Calu3 (cell line): ENCODE measurements at regions not wholly inside any gene's neighbourhood (a gene's known extent, or its start where the extent isn't known, plus 50 kb on each side); places are given as distances from the start of the nearest gene placed in this dataset.

ENCODE experiments used
- BruUV-seq: library from RNA; stranded (reverse); fragments of 400-500 nt; replicated peaks from 2 replicates; lab custom pipeline; 2021; lab: Mats Ljungman, UMichigan
- CTCF ChIA-PET: fragments of 300-600 bp; sonication (Branson Sonifier 250); formaldehyde crosslinking; loops from one replicate; lab custom pipeline; 2022; ENCODE audit warnings: antibody characterized with exemption; lab: Charles Lee
- DNase-seq: peaks from one replicate; pipeline ENCODE4 v3.0.0; 2022
- H3K27ac Mint-ChIP-seq: one replicate; pipeline ENCODE4 v1.8.0; 2022; ENCODE audit warnings: mixed read lengths; ENCODE audit not compliant: unreplicated experiment
- H3K27me3 Mint-ChIP-seq: one replicate; pipeline ENCODE4 v1.8.0; 2022; ENCODE audit warnings: mixed read lengths; ENCODE audit not compliant: unreplicated experiment
- H3K36me3 Mint-ChIP-seq: one replicate; pipeline ENCODE4 v1.8.0; 2022; ENCODE audit warnings: mild to moderate bottlenecking, moderate library complexity, mixed read lengths; ENCODE audit not compliant: insufficient read depth, unreplicated experiment
- H3K4me1 Mint-ChIP-seq: one replicate; pipeline ENCODE4 v1.8.0; 2022; ENCODE audit warnings: mild to moderate bottlenecking, low read depth, mixed read lengths; ENCODE audit not compliant: unreplicated experiment
- H3K4me3 Mint-ChIP-seq: one replicate; pipeline ENCODE4 v1.8.0; 2022; ENCODE audit warnings: mild to moderate bottlenecking, low read depth, moderate library complexity, mixed read lengths; ENCODE audit not compliant: unreplicated experiment
- H3K9me3 Mint-ChIP-seq: one replicate; pipeline ENCODE4 v1.8.0; 2022; ENCODE audit warnings: low read depth, mixed read lengths; ENCODE audit not compliant: unreplicated experiment
- CTCF ChIP-seq: fragments of 200-600 bp; IDR thresholded peaks from one replicate; pipeline ENCODE4 v1.8.0; 2022; ENCODE audit warnings: antibody characterized with exemption; ENCODE audit not compliant: unreplicated experiment
- intact Hi-C: fragments of 100-400 bp; cut with micrococcal nuclease; formaldehyde crosslinking; loops from one replicate; pipeline ENCODE4 v1.10.0; 2022; ENCODE audit not compliant: unreplicated experiment

- Mint-ChIP-seq H3K27ac (no peak overlapping the region), H3K4me1 (no peaks in the 10 kb centered on the region), H3K36me3 (no peaks in the 10 kb centered on the region), H3K27me3 (peaks cover 19% of the 10 kb centered on the region), H3K9me3 (peaks cover 10% of the 10 kb centered on the region), H3K4me3 (no peak overlapping the region)
- DNase-seq, result no peak
- CTCF ChIA-PET, result no interaction called here
- no peak for TF ChIP-seq CTCF
- no TSS peak for BruUV-seq
- intact Hi-C loops, result no loop called here
These were observed 587.4 kb upstream of the MDFIC2 start for GRCh38 chr3:70899816-70900215.

- intact Hi-C loops, result no loop called here
- Mint-ChIP-seq H3K9me3 (no peaks in the 10 kb centered on the region), H3K4me3 (no peak overlapping the region), H3K36me3 (no peaks in the 10 kb centered on the region), H3K27ac (no peak overlapping the region), H3K27me3 (no peaks in the 10 kb centered on the region), H3K4me1 (no peaks in the 10 kb centered on the region)
- no peak for DNase-seq
- CTCF ChIA-PET, result no interaction called here
- TF ChIP-seq CTCF, result no peak
- no TSS peak for BruUV-seq
These were observed 577.6 kb upstream of the MDFIC2 start for GRCh38 chr3:70890020-70890394.

GRCh38 chr3:70889162-70890019 lies 577.0 kb upstream of the MDFIC2 start:
- Mint-ChIP-seq H3K27me3 (no peaks in the 10 kb centered on the region), H3K4me3 (no peak overlapping the region), H3K27ac (no peak overlapping the region), H3K4me1 (no peaks in the 10 kb centered on the region), H3K36me3 (no peaks in the 10 kb centered on the region), H3K9me3 (no peaks in the 10 kb centered on the region)
- intact Hi-C loops, result no loop called here
- TF ChIP-seq CTCF, result no peak
- CTCF ChIA-PET, result interaction anchor here (0.6 kb wide), 1 partner anchor 506 kb away, joined by 3 read pairs; no protein-coding TSS in a partner anchor
- no peak for DNase-seq
- BruUV-seq, result no TSS peak

- no peaks in the 10 kb centered on the region for H3K27me3 Mint-ChIP-seq
- no TSS peak for BruUV-seq
- no peak for TF ChIP-seq CTCF
- no peak for DNase-seq
- CTCF ChIA-PET, result no interaction called here
- H3K4me1 Mint-ChIP-seq, result no peaks in the 10 kb centered on the region
- intact Hi-C loops, result no loop called here
- H3K36me3 Mint-ChIP-seq, result no peaks in the 10 kb centered on the region
- no peaks in the 10 kb centered on the region for H3K9me3 Mint-ChIP-seq
- no peak overlapping the region for H3K4me3 Mint-ChIP-seq
- no peak overlapping the region for H3K27ac Mint-ChIP-seq
These were observed 573.2 kb upstream of the MDFIC2 start for GRCh38 chr3:70885636-70886035.
